ENCODE measurements at regions not wholly inside any gene's neighbourhood (a gene's known extent, or its start where the extent isn't known, plus 50 kb on each side); places are given as distances from the start of the nearest gene placed in this dataset.
A peak's percentile ranks its signal among the peaks of the same experiment; 100 is the strongest.

- peak; percentile 80 to 81 for DNase-seq
Measured at GRCh38 chr9:107172160-107172978, 110.7 kb upstream of the RAD23B start.

- DNase-seq: no peak
Measured at GRCh38 chr9:107172979-107173347, 110.1 kb upstream of the RAD23B start.

GRCh38 chr9:107173422-107174180, 109.5 kb upstream of the RAD23B start:
- DNase-seq: no peak

- no peak for DNase-seq
Measured at GRCh38 chr9:107174441-107174840, 108.6 kb upstream of the RAD23B start.

GRCh38 chr9:107175041-107175440, 108.0 kb upstream of the RAD23B start:
- no peak for DNase-seq

- DNase-seq: no peak
Measured at GRCh38 chr9:107175816-107176435, 107.2 kb upstream of the RAD23B start.

- DNase-seq: no peak
Measured at GRCh38 chr9:107176436-107177151, 106.5 kb upstream of the RAD23B start.

GRCh38 chr9:107177243-107177839, 105.7 kb upstream of the RAD23B start:
- DNase-seq: no peak

- peak in 1 of 2 experiments; percentile 45 for DNase-seq
Measured at GRCh38 chr9:107177857-107178256, 105.2 kb upstream of the RAD23B start.

GRCh38 chr9:107178293-107178692, 104.8 kb upstream of the RAD23B start:
- DNase-seq: peak in 1 of 2 experiments; percentile 43

- DNase-seq: no peak
Measured at GRCh38 chr9:107180206-107180605, 102.9 kb upstream of the RAD23B start.

- DNase-seq: no peak
Measured at GRCh38 chr9:107183176-107183575, 99.9 kb upstream of the RAD23B start.

GRCh38 chr9:107188376-107188775, 94.7 kb upstream of the RAD23B start:
- DNase-seq: no peak

GRCh38 chr9:107190061-107190935, 92.8 kb upstream of the RAD23B start:
- DNase-seq: peak in 1 of 2 experiments; percentile 65

GRCh38 chr9:107190936-107191290, 92.2 kb upstream of the RAD23B start:
- no peak for DNase-seq

GRCh38 chr9:107193251-107193650, 89.8 kb upstream of the RAD23B start:
- DNase-seq: no peak

- DNase-seq: no peak
Measured at GRCh38 chr9:107198718-107199117, 84.4 kb upstream of the RAD23B start.

- no peak for DNase-seq
Measured at GRCh38 chr9:107208121-107208520, 75.0 kb upstream of the RAD23B start.

- no peak for DNase-seq
Measured at GRCh38 chr9:107210775-107211174, 72.3 kb upstream of the RAD23B start.

GRCh38 chr9:107211284-107211923, 71.7 kb upstream of the RAD23B start:
- DNase-seq: no peak

- no peak for DNase-seq
Measured at GRCh38 chr9:107212613-107213012, 70.5 kb upstream of the RAD23B start.
